ENCODE measurements at regions not wholly inside any gene's neighbourhood (a gene's known extent, or its start where the extent isn't known, plus 50 kb on each side); places are given as distances from the start of the nearest gene placed in this dataset.

DNA sequence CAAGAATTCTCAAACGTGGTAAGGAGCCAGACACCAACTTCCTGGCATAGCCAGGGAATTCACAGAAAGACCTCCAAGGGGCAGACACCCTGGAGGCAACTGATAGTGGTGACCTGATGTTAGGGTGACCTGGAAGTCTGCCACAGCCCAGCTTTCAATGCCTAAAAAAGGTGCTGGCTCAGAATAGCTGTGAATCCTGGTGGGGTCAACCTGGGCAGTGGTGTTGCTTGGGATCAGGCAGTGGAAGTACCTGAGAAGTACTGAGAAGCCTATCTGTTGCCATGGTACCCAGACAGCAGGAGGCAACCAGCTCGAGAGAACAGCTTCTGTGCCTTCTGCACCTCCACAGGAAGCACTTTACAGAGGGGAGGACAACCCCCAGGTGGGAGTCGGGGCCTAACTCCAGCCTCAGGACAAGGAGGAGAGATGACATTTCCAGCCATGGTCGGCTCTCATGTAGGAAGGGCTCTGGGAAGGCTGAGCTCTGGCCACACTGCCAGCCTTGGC is 55.4 kb upstream of the LARS2 start:
- no peak for TF ChIP-seq ZNF274 (IDR thresholded peaks at IDR 0.05; ENCODE audit: low read depth, low read length)
- no peak for TF ChIP-seq YY1 (IDR thresholded peaks at IDR 0.05; ENCODE audit: insufficient read depth, insufficient read length)
- no peak for TF ChIP-seq SUZ12 (IDR thresholded peaks at IDR 0.05; ENCODE audit: extremely low read depth, insufficient read depth, insufficient read length)

All from NT2/D1 (cell line).